ENCODE measurements at regions not wholly inside any gene's neighbourhood (a gene's known extent, or its start where the extent isn't known, plus 50 kb on each side); places are given as distances from the start of the nearest gene placed in this dataset.

DNA sequence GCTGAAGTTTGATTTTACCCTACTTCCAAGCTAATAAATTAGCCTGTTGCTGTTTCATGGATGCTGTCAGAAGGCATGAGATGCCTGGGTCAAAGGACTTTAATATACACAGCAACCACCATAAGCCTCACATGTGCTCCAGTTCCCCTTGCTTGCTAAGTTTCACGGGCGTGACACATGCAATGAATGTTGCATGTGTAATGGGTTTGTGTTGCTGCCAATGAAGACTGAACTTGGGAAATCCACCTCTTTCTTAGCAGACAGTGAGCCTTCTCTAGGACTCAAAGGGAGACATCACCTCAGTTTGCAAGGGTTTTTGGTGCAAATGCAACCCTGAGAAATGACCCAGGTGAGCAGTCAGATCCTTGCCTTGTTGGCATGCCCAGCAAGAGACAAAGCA, 505.5 kb upstream of the PODXL start:
- TF ChIP-seq, protein P1, sequence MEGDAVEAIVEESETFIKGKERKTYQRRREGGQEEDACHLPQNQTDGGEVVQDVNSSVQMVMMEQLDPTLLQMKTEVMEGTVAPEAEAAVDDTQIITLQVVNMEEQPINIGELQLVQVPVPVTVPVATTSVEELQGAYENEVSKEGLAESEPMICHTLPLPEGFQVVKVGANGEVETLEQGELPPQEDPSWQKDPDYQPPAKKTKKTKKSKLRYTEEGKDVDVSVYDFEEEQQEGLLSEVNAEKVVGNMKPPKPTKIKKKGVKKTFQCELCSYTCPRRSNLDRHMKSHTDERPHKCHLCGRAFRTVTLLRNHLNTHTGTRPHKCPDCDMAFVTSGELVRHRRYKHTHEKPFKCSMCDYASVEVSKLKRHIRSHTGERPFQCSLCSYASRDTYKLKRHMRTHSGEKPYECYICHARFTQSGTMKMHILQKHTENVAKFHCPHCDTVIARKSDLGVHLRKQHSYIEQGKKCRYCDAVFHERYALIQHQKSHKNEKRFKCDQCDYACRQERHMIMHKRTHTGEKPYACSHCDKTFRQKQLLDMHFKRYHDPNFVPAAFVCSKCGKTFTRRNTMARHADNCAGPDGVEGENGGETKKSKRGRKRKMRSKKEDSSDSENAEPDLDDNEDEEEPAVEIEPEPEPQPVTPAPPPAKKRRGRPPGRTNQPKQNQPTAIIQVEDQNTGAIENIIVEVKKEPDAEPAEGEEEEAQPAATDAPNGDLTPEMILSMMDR (IDR thresholded peaks at IDR 0.05) = no peak

DNA sequence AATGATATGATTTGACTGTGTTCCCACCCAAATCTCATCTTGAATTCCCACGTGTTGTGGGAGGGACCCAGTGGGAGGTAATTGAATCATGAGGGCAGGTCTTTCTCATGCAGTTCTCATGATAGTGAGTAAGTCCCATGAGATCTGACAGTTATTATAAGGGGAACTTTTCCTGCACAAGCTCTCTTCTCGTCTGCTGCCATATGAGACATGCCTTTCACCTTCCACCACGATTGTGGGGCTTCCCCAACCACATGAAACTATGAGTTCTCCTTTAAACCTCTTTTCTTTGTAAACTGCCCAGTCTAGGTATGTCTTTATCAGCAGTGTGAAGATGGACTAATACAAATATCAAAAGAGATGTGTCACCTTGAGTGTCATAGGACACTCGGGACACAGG, 502.7 kb upstream of the PODXL start:
- TF ChIP-seq, protein P1 (IDR thresholded peaks at IDR 0.05) = no peak

DNA sequence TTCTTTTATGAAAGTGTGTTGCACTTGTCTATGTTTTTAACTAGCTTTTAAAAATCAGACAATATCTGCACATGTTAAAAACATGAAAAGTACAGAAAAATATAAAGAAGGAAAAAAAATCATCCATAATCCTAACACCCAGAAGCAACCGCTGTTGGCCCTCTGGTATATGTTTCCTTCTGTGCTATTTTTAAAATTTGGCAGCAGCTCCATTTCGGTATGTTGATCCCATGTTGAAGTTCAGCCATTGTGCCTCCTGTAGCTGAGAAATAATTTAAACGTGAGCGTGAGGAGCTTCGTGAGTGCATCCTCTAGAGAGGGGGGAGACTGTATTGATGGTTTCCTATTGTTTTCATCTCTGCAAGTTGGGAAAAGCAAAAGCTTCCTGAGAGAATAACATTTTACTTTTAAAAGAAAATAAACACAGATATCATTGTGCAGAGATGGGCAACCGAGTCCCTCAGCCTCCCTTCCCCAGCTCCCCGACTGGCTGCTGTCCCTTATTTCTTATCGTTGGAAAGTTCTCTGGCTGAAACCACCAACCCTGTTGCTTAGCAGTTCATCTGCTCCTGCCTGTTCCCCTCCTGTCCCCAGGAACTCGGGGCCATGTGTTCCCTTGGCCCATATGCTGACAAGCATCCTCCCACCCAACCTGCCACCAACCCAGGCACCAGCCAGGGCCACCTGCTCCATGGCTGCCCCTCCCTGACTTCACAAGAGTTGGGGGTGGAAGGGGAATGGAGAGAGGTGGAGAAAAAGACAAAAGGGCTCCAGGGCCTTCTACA, 499.1 kb upstream of the PODXL start:
- TF ChIP-seq, protein P1 (IDR thresholded peaks at IDR 0.05) = no peak

DNA sequence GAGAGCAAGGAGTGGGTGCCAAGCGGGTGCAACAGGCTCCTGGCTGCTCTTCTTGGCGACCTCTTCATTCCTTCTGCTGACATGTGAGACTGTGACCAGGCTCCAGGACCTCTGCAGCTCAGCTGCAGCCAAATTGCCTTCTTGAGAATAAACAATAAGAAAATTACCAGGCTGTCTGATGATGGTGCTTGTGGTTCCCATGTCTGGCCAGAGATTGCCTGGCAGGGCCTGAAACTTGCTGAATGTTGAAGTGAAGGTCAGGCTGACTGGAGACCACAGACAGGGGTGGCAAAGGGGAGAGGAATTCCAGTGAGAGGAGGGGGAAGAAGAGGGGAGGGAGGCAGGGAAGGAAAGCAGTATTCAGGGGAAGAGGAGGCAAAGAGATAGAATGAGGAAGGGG, 497.4 kb upstream of the PODXL start:
- TF ChIP-seq, protein P1 (IDR thresholded peaks at IDR 0.05) = no peak

DNA sequence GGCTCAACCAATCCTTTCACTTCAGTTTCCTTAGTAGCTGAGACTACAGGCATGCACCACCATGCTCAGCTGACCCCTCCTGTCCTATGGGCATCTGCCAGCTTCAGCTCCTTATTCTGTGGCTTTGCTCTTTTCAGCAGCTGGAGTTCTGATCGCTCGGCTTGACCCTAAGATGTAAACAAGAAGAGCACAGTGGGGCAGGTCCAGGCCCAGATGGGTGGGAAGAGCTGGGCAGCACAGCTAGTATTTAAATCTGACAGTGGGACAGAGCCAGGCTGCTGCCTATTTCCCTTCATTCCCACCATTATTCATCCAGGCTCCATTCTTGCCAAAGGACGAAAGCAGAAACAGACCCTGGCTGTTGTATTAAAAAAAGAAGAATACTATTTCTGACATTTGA, 494.9 kb upstream of the PODXL start:
- TF ChIP-seq, protein P1 (IDR thresholded peaks at IDR 0.05) = no peak

DNA sequence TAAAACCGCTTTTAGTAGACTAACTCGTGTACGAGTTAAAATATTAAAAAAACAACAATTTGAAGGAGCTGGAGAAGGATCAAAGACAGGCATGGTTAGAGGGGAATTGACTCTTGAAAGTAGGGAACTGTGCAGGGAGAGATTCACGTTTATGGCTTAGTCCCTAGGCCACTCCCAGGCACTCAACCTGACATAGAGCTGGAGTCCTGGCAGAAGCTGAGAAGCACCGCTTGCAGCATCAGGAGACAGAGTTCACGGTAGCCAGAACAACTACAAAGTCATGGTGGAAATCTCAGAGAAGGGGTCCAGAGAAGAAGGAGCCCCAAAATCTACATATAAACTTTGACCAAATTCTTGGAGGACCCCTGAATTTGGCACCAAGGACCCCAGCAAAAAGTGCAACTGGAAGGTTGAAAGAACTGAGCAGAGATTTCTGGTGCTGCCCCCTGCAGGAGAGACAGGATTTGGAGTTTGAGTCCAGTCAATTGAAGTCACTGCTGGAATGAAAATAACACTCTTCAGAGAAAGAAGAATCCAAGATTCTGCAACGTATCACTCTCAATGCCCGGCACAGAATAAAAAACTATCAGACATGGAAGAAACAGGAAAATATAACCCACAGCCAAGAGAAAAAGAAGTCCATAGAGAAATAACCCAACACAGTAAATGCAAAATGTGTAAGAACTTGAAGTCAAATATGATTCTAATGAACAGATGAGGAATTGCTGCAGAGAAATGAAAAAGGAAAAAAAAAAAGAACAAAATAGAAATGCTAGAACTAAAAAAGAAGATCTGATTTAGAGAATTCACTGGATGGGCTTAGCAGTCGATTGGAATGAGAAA, 493.3 kb upstream of the PODXL start:
- TF ChIP-seq, protein P1 (IDR thresholded peaks at IDR 0.05) = peak; percentile 82

DNA sequence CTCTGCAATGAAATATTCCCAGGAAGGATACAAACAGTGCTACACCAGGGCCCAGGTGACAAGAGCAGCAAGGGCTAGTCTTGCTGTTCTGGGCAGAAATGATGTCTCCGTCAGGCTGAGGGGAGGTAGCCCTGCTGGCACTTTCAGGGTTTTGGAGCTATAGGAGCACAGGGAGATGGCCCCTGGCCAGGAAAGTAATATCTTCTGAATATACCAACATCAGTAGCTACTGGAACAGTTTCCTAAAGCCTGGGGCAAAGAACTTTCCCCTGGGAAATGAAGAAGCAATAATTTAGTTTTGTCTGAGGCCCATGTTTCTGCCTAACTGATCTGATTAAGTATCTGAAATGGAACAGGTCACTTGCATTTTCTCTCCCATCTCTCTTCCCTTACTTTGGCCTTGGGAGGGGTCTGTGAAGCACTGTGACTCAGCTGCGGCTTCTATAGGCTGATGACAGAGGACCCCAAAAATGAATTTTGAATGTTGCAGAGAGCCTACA, 489.1 kb upstream of the PODXL start:
- TF ChIP-seq, protein P1 (IDR thresholded peaks at IDR 0.05) = no peak
